GM19438 (cell line): ENCODE measurements at regions not wholly inside any gene's neighbourhood (a gene's known extent, or its start where the extent isn't known, plus 50 kb on each side); places are given as distances from the start of the nearest gene placed in this dataset.
A peak's percentile ranks its signal among the peaks of the same experiment; 100 is the strongest.
"Not testable (repeated sequence)": the region's sequence is repeated elsewhere in the genome, so short reads cannot be mapped to it uniquely, and the experiment has no call there.

Experiments used
- ATAC-seq: cut with Tn5 transposase; IDR thresholded peaks from one replicate; pipeline ENCODE4 v1.9.1; 2021; ENCODE audit warnings: low read depth; ENCODE audit not compliant: unreplicated experiment

GRCh38 chr1:219324629-219325367, 151.1 kb downstream of the LYPLAL1 start:
- ATAC-seq = peak; percentile 72

GRCh38 chr1:219324171-219324570, 150.5 kb downstream of the LYPLAL1 start:
- ATAC-seq = no peak

- ATAC-seq = no peak
Measured at GRCh38 chr1:219323426-219323825, 149.7 kb downstream of the LYPLAL1 start.

GRCh38 chr1:219322766-219323165, 149.1 kb downstream of the LYPLAL1 start:
- no peak for ATAC-seq

GRCh38 chr1:219320563-219320962, 146.9 kb downstream of the LYPLAL1 start:
- not testable (repeated sequence) for ATAC-seq

GRCh38 chr1:219318826-219319225, 145.1 kb downstream of the LYPLAL1 start:
- ATAC-seq = no peak

- no peak for ATAC-seq
Measured at GRCh38 chr1:219317762-219318353, 144.2 kb downstream of the LYPLAL1 start.

GRCh38 chr1:219316066-219316465, 142.4 kb downstream of the LYPLAL1 start:
- no peak for ATAC-seq

GRCh38 chr1:219313961-219314360, 140.3 kb downstream of the LYPLAL1 start:
- ATAC-seq = no peak

- ATAC-seq = no peak
Measured at GRCh38 chr1:219312967-219313366, 139.3 kb downstream of the LYPLAL1 start.

GRCh38 chr1:219310181-219310728, 136.6 kb downstream of the LYPLAL1 start:
- ATAC-seq = no peak

GRCh38 chr1:219308367-219308766, 134.7 kb downstream of the LYPLAL1 start:
- no peak for ATAC-seq

- ATAC-seq = no peak
Measured at GRCh38 chr1:219304227-219305226, 130.8 kb downstream of the LYPLAL1 start.

GRCh38 chr1:219302697-219303096, 129.0 kb downstream of the LYPLAL1 start:
- ATAC-seq = no peak

- ATAC-seq = no peak
Measured at GRCh38 chr1:219299420-219299819, 125.7 kb downstream of the LYPLAL1 start.

- ATAC-seq = no peak
Measured at GRCh38 chr1:219298571-219299148, 125.0 kb downstream of the LYPLAL1 start.

- ATAC-seq = no peak
Measured at GRCh38 chr1:219296430-219297355, 123.0 kb downstream of the LYPLAL1 start.

GRCh38 chr1:219294251-219294650, 120.6 kb downstream of the LYPLAL1 start:
- ATAC-seq = no peak

GRCh38 chr1:219293410-219293809, 119.7 kb downstream of the LYPLAL1 start:
- no peak for ATAC-seq
